ENCODE measurements at regions not wholly inside any gene's neighbourhood (a gene's known extent, or its start where the extent isn't known, plus 50 kb on each side); places are given as distances from the start of the nearest gene placed in this dataset.

DNA sequence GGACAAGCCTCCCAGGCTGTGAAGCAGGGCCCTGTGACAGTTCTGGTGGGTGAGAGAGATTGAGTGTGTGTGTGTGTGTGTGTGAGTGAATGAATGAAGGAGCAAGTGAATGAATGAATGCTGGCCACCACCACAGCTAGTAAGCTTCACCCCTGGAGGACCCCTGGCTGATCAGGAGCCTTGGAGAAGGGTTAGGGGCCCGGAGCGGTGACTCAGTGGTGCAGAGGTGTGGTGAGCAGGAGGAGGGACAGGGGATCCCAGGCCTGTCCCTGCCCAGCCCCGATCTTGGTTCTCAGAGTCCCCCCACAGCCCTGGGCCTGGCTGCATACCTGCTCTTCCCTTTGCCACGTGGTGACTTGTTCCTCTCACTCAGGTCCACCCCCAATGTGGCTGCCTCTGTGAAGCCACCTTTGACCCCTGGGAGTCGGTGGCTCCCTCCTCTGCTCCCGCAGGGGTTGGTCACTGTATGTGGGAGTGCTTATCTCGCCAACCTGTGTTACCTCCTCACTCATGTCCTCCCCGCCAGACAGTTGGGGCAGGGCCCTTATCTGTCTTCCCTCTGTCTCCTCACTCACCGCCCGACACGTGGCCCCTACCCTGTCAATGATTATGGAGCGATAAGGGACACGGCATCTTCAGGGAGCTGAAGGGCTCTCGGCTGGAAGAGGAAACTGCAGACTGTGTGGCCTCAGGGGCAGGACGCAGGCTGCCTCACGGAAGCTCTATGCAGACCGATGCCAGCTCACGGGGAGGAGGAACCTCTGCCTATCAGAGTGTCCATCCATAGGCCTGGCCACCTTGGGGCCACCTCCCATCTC is 99.9 kb upstream of the PITX1 start (continued):
- TF ChIP-seq BHLHE40 (IDR thresholded peaks at IDR 0.05; ENCODE audit: low read length), result peak; percentile 5; the same call in 1 of the 2 replicates
- TF ChIP-seq MZF1 (CRISPR knock-in tag; IDR thresholded peaks at IDR 0.05; ENCODE audit: borderline replicate concordance), result no peak
- no peak for TF ChIP-seq TSC22D2 (CRISPR knock-in tag; IDR thresholded peaks at IDR 0.05; ENCODE audit: borderline replicate concordance)
- TF ChIP-seq, protein P1, sequence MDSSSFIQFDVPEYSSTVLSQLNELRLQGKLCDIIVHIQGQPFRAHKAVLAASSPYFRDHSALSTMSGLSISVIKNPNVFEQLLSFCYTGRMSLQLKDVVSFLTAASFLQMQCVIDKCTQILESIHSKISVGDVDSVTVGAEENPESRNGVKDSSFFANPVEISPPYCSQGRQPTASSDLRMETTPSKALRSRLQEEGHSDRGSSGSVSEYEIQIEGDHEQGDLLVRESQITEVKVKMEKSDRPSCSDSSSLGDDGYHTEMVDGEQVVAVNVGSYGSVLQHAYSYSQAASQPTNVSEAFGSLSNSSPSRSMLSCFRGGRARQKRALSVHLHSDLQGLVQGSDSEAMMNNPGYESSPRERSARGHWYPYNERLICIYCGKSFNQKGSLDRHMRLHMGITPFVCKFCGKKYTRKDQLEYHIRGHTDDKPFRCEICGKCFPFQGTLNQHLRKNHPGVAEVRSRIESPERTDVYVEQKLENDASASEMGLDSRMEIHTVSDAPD (CRISPR knock-in tag; IDR thresholded peaks at IDR 0.05), result no peak
- TF ChIP-seq PTBP1 (IDR thresholded peaks at IDR 0.05; ENCODE audit: low read depth, low read length, poor library complexity, severe bottlenecking), result no peak
- no peak for TF ChIP-seq SNAI1 (CRISPR knock-in tag; IDR thresholded peaks at IDR 0.05; ENCODE audit: borderline replicate concordance)
- TF ChIP-seq ZNF605 (CRISPR knock-in tag; IDR thresholded peaks at IDR 0.05), result peak; percentile 61; the same call in 1 of the 2 replicates
- peak; percentile 77 for TF ChIP-seq ZSCAN25 (CRISPR knock-in tag; IDR thresholded peaks at IDR 0.05)
- TF ChIP-seq RNF2 (conservative IDR thresholded peaks at IDR 0.05; ENCODE audit: low read depth), result peak; percentile 51; the same call in 1 of the 2 replicates
- TF ChIP-seq STAG1 (CRISPR knock-in tag; IDR thresholded peaks at IDR 0.05), result no peak; the same call in 1 of the 2 replicates
- no peak for TF ChIP-seq CHD2 (IDR thresholded peaks at IDR 0.05; ENCODE audit: low read depth, low read length)
- peak; percentile 69; the same call in 1 of the 2 replicates for TF ChIP-seq ZNF788 (CRISPR knock-in tag; IDR thresholded peaks at IDR 0.05; ENCODE audit: borderline replicate concordance)
- TF ChIP-seq HNF4G (IDR thresholded peaks at IDR 0.05; ENCODE audit: borderline replicate concordance, low read depth, low read length), result peak; percentile 80
- no peak for TF ChIP-seq HNF4G (CRISPR knock-in tag; IDR thresholded peaks at IDR 0.05; ENCODE audit: borderline replicate concordance, low read depth)
- no peak for TF ChIP-seq KDM1A (CRISPR knock-in tag; IDR thresholded peaks at IDR 0.05)
- peak; percentile 68; the same call in 1 of the 2 replicates for TF ChIP-seq IRF9 (CRISPR knock-in tag; IDR thresholded peaks at IDR 0.05; ENCODE audit: borderline replicate concordance)
- no peak for TF ChIP-seq ZNF225 (CRISPR knock-in tag; IDR thresholded peaks at IDR 0.05)
- peak; percentile 30; the same call in 1 of the 2 replicates for TF ChIP-seq CEBPG (CRISPR knock-in tag; IDR thresholded peaks at IDR 0.05)
- TF ChIP-seq SMAD1 (CRISPR knock-in tag; IDR thresholded peaks at IDR 0.05; ENCODE audit: borderline replicate concordance, low read depth), result peak; percentile 79; the same call in 1 of the 2 replicates
- TF ChIP-seq REPIN1 (CRISPR knock-in tag; IDR thresholded peaks at IDR 0.05; ENCODE audit: borderline replicate concordance, low read depth), result peak; percentile 59; the same call in 1 of the 2 replicates
- TF ChIP-seq TEAD2 (CRISPR knock-in tag; IDR thresholded peaks at IDR 0.05), result no peak

Measured in HepG2 (cell line).